Stimulated activated CD8-positive, alpha-beta memory T cell treated with anti-CD3 and anti-CD28 coated beads, Interleukin-4, amount 100 ng/mL, for 4 hours (primary cell): ENCODE measurements at regions not wholly inside any gene's neighbourhood (a gene's known extent, or its start where the extent isn't known, plus 50 kb on each side); places are given as distances from the start of the nearest gene placed in this dataset.

ENCODE experiments used
- DNase-seq, 2 donors: peaks; one replicate each; pipeline ENCODE4 v3.0.0-alpha.2; 2020; ENCODE audit warnings: low read depth in 2 of 2, low spot score in 1 of 2

DNA sequence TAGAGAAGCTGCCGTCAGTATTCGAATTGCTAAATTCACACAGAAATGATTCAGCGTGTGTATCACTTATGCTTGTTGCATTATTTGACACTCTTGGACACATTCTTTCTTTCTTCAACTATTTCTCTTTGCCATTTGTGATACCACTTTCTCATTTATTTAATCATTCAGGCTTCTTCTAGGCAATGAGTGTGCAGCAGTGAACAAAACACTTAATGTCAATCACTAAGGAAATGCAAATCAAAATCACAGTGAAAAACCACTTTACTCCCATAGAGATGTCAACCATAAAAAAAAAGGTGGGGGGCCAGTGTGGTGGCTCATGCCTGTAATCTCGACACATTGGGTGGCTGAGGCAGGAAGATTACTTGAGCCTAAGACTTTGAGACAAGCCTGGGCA, 214.6 kb downstream of the FLRT2 start:
- no peak for DNase-seq

DNA sequence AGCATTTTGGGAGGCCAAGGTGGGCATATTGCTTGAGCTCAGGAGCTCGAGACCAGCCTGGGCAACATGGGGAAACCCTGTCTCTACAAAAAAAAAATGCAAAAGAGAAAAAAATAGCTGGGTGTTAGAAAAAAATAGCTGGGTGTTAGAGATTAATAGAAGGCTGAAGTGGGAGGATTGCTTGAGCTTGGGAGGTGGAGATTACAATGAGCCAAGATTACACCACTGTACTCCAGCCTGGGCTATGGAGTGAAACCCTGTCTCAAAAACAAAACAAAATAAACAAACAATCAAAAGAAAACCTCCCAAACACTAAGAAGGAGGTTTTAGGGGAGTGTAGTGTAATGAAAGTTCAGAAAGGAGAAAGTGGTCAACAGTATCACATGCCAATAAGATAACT, 202.1 kb downstream of the FLRT2 start:
- DNase-seq: no peak

DNA sequence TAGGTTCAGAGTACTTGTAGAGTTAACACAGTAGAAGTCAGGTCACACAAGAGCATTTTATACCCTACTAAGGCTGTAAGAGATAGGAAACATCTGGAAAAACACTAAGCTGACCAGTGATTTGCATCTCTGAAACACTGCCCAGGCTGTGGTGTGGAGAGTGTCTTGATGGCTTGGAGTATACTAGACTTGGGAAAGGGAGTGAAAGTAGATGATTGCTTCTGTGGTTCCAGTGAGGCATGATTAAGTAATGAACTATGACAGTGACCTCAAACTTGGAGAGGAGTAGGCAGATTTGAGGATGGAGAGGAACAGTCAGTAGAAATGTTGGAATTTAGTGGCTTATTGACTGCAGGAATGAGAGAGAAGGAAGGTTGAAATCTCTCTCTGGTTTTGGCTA, 201.2 kb downstream of the FLRT2 start:
- DNase-seq: no peak

DNA sequence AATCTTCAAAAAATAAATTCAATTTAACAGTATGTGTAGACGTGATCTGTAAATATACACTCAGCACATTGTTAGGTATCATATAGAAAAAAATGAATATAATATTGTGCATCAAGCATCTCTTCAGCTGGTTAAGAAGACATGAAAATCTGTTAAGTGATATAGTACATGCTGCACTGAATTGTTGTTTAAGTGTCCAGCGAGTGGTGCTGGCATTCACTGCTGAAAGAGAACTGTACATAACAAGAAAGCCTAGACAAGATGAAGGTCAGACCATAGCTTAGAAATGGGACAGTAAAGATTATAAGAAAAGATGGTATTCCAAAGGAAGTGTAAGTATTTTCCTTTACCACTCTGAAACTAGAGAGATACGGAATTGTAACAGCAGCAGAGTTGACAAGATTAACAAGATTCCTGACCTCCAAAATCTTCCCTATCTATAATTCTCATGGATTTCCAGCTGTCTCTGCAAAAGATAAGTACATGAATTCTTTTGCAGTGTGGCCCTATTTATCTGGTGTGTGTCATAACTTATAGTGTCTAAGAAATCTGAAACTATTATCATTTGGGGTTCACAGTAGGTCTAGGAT, 198.6 kb downstream of the FLRT2 start:
- DNase-seq: no peak

DNA sequence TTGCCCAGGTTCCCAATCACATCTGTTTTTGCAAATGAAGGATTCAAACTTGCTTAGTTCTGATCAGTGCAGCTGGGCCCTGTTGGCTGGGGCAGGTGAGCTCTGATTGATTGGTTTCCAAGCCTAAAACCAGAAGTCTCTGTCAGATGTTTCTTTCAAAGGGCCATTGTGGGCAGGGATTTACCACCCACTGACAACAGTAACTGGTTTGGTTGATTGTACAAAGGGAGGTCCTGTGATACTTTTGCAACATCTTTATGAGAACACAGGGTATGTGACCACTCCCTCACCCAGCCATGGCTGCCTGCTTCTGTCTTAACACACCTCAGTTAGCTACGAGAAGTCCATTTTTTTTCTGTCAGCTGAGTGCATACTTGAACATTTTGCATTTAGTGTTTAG, 184.1 kb downstream of the FLRT2 start:
- no peak for DNase-seq

DNA sequence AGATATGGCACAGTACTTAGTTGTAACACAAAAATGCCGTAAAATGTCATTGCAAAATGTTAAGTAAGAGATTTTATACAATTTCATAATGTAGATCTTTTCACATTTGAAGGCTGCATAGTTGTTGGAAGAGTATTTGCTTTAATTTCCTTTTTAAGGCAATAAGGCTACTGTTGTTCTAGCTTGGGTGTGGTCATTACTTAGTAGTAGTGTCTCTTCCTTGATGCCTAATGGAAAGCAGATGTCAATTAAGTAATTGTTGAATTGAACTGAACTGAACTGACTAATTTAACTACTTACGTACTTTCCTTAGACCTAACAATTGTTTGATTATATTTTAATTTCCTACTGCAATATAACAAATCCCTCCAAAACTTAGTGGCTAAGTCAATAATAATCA, 181.7 kb downstream of the FLRT2 start:
- no peak for DNase-seq
